ENCODE measurements at regions not wholly inside any gene's neighbourhood (a gene's known extent, or its start where the extent isn't known, plus 50 kb on each side); places are given as distances from the start of the nearest gene placed in this dataset.

DNA sequence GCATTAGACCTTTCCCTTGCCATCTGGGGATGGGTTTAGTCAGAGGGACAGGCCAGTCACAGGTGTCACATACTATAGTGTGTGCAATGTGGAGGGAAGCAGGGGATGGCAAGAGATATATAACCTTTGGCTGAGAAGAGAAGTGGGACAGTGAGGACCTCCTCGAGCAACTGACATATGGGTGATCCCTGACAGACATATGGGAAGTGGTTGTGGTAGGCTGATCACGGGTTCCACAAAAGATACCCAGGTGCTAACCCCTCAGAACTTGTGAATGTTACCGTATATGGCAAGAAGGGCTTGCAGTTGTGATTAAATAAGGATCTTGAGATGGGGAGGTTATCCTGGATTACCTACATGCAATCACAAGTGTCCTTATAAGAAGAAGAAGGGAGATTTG, 188.1 kb upstream of the MPHOSPH6 start:
- no peak for FAIRE-seq
- no peak overlapping the region for H3K4me3 ChIP-seq
- no peaks in the 10 kb centered on the region for H3K27me3 ChIP-seq
- no peaks in the 10 kb centered on the region for H3K4me1 ChIP-seq
- TF ChIP-seq, protein P1, sequence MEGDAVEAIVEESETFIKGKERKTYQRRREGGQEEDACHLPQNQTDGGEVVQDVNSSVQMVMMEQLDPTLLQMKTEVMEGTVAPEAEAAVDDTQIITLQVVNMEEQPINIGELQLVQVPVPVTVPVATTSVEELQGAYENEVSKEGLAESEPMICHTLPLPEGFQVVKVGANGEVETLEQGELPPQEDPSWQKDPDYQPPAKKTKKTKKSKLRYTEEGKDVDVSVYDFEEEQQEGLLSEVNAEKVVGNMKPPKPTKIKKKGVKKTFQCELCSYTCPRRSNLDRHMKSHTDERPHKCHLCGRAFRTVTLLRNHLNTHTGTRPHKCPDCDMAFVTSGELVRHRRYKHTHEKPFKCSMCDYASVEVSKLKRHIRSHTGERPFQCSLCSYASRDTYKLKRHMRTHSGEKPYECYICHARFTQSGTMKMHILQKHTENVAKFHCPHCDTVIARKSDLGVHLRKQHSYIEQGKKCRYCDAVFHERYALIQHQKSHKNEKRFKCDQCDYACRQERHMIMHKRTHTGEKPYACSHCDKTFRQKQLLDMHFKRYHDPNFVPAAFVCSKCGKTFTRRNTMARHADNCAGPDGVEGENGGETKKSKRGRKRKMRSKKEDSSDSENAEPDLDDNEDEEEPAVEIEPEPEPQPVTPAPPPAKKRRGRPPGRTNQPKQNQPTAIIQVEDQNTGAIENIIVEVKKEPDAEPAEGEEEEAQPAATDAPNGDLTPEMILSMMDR (IDR thresholded peaks at IDR 0.05), result no peak
- no peak for ATAC-seq
- WGBS, 2 donors, result 69 to 79% methylated on average over 3 of the region's 3 CpGs
- intact Hi-C loops (cut with DNase I), result no loop called here
- no peak overlapping the region for H3K27ac ChIP-seq
- no peaks in the 10 kb centered on the region for H3K36me3 ChIP-seq
- H3K9me3 ChIP-seq, result no peaks in the 10 kb centered on the region
- no peak for DNase-seq

DNA sequence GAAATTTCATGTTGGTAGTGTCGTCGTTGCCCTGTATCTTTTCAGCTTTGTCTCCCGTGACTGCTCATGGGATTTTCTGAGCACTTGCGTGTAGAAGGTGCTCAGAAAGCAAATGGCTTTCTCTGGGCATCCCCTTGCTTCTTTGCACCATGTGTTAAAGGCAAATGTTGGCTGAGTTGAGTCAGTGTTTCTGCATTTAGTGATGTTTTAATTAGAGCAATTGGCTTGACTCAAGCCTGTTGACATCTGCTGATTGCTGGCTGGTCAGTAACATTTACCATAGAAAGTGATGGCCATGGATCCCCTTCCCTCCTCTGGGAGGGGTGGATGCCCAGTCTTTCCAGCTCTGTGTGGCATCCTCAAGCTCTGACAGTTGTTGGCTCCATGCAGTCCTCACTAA, 187.2 kb upstream of the MPHOSPH6 start:
- TF ChIP-seq, protein P1 (IDR thresholded peaks at IDR 0.05), result no peak
- Histone ChIP-seq H3K27me3 (no peaks in the 10 kb centered on the region), H3K4me1 (no peaks in the 10 kb centered on the region), H3K4me3 (no peak overlapping the region), H3K36me3 (no peaks in the 10 kb centered on the region), H3K9me3 (no peaks in the 10 kb centered on the region), H3K27ac (no peak overlapping the region)
- intact Hi-C loops (cut with DNase I), result no loop called here
- DNase-seq, result no peak
- ATAC-seq, result no peak
- WGBS, 2 donors, result 73 to 74% methylated on average over 4 of the region's 4 CpGs
- no peak for FAIRE-seq

DNA sequence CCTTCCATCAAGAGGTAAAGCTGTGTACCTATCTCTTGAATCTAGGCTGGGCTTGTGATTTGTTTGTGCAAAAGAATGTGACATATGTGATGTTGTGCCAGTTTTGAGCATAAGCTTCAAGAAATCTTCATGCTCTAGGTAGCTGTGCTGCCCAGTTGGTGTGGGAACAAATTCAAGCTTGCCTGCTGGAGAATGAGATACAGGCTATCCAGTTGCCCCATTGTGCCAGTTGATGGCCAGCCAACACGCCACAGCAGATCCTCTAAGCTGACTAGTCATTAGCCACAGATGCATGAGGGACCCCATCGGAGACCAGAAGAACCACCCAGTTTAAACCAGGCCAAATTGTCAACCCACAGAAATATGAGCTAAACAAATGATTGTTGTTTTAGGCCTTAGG, 180.5 kb upstream of the MPHOSPH6 start:
- Histone ChIP-seq H3K27me3 (no peaks in the 10 kb centered on the region), H3K27ac (no peak overlapping the region), H3K4me3 (no peak overlapping the region), H3K4me1 (no peaks in the 10 kb centered on the region), H3K36me3 (no peaks in the 10 kb centered on the region), H3K9me3 (no peaks in the 10 kb centered on the region)
- TF ChIP-seq, protein P1 (IDR thresholded peaks at IDR 0.05), result no peak
- DNase-seq (peak in 2 of 6 donors; percentile 19 to 51), ATAC-seq (peak in 2 of 4 donors; percentile 68 to 83), FAIRE-seq (no peak)
- intact Hi-C loops (cut with DNase I), result no loop called here
- 47 to 50% methylated on average over 2 of the region's 2 CpGs for WGBS, 2 donors

DNA sequence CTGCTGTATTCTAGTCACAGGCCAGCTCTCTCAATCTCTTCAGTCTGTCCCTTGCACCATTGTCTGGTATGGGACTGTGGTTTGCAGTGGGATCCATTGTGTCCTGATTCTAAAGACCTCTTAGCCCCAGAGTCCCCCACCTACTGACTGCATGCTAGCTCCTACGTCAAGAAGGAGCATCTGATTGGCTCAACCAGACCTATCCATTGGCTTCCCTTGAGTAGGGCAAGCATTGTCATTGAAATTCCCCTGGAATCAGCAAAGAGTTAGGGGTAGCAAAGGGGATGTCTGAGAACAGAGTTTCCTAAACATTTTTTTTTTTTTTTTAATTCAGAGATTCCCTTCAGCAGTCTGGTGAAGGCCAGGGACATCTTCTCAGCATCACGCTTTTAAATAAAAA, 175.3 kb upstream of the MPHOSPH6 start:
- TF ChIP-seq, protein P1 (IDR thresholded peaks at IDR 0.05), result no peak
- DNase-seq (no peak), ATAC-seq (no peak), FAIRE-seq (no peak)
- Histone ChIP-seq H3K4me1 (no peaks in the 10 kb centered on the region), H3K4me3 (no peak overlapping the region), H3K9me3 (no peaks in the 10 kb centered on the region), H3K27ac (no peak overlapping the region), H3K36me3 (no peaks in the 10 kb centered on the region), H3K27me3 (no peaks in the 10 kb centered on the region)
- 85 to 90% methylated on average over 2 of the region's 2 CpGs for WGBS, 2 donors
- intact Hi-C loops (cut with DNase I), result loop anchor here in 2 of 3 donors (5.0 to 10.0 kb wide), 2 partner anchors 81 to 83 kb away; no protein-coding TSS in a partner anchor

DNA sequence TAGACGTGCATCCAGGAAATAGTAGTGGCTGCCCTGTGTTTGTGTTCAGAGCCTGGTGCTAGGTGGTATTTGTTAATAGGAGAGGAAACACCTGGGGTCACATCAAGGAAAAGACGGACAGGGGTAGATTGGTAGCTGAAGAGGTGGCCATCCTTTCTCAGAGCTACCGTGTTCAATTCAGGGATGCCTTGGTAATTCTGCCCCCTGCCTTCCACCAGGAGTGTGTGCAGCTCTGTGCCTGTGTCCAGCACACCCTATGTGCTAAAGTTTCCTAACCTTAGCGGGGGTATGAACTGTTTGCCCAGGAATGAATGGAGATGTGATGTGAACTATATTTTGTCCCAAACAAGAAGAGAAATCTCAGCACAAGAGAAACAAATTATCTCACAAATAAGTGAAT, 174.1 kb upstream of the MPHOSPH6 start:
- Histone ChIP-seq H3K4me3 (no peak overlapping the region), H3K4me1 (no peaks in the 10 kb centered on the region), H3K36me3 (no peaks in the 10 kb centered on the region), H3K9me3 (no peaks in the 10 kb centered on the region), H3K27ac (no peak overlapping the region), H3K27me3 (no peaks in the 10 kb centered on the region)
- no peak for DNase-seq
- ATAC-seq, result peak; percentile 58 to 85 (median 74)
- FAIRE-seq, result no peak
- TF ChIP-seq, protein P1 (IDR thresholded peaks at IDR 0.05), result peak in 3 of 4 donors; percentile 19 to 34 (median 30)
- 21 to 38% methylated on average over 4 of the region's 4 CpGs for WGBS, 2 donors
- intact Hi-C loops (cut with DNase I), result loop anchor here in 1 of 3 donors (10.0 kb wide), 1 partner anchor 79 kb away; no protein-coding TSS in a partner anchor
